NK-92 treated with Interleukin-12 subunit alpha and Interleukin-12 subunit beta, amount 100 ng/mL, for 24 hours (cell line): ENCODE measurements at regions not wholly inside any gene's neighbourhood (a gene's known extent, or its start where the extent isn't known, plus 50 kb on each side); places are given as distances from the start of the nearest gene placed in this dataset.

Experiments
- DNase-seq: peaks from one replicate; lab custom pipeline; 2025; lab: John Stamatoyannopoulos, UW

- DNase-seq = no peak
These were observed 64.9 kb upstream of the GALNT9 start for GRCh38 chr12:132393991-132394949.

GRCh38 chr12:132393245-132393795 lies 63.9 kb upstream of the GALNT9 start:
- no peak for DNase-seq

- no peak for DNase-seq
These were observed 63.2 kb upstream of the GALNT9 start for GRCh38 chr12:132392389-132393244.

- DNase-seq = no peak
These were observed 62.1 kb upstream of the GALNT9 start for GRCh38 chr12:132391326-132392041.

GRCh38 chr12:132390287-132391076 lies 61.1 kb upstream of the GALNT9 start:
- no peak for DNase-seq

GRCh38 chr12:132389526-132390286 lies 60.3 kb upstream of the GALNT9 start:
- DNase-seq = no peak

- no peak for DNase-seq
These were observed 59.6 kb upstream of the GALNT9 start for GRCh38 chr12:132389026-132389425.

- no peak for DNase-seq
These were observed 59.1 kb upstream of the GALNT9 start for GRCh38 chr12:132388379-132389015.

GRCh38 chr12:132386926-132387497 lies 57.6 kb upstream of the GALNT9 start:
- DNase-seq = no peak

- no peak for DNase-seq
These were observed 56.7 kb upstream of the GALNT9 start for GRCh38 chr12:132385923-132386751.

GRCh38 chr12:132384916-132385774 lies 55.8 kb upstream of the GALNT9 start:
- no peak for DNase-seq

- DNase-seq = no peak
These were observed 51.3 kb upstream of the GALNT9 start for GRCh38 chr12:132380641-132381040.

- DNase-seq = no peak
These were observed 50.6 kb upstream of the GALNT9 start for GRCh38 chr12:132379996-132380395.

- DNase-seq = no peak
These were observed 50.2 kb upstream of the GALNT9 start for GRCh38 chr12:132379576-132379975.
